HG03066 (cell line): ENCODE measurements at regions not wholly inside any gene's neighbourhood (a gene's known extent, or its start where the extent isn't known, plus 50 kb on each side); places are given as distances from the start of the nearest gene placed in this dataset.

Source experiments
- ATAC-seq: cut with Tn5 transposase; IDR thresholded peaks from one replicate; pipeline ENCODE4 v1.9.1; 2021; ENCODE audit warnings: low read depth; ENCODE audit not compliant: unreplicated experiment

- ATAC-seq, result no peak
Measured at GRCh38 chr4:96646146-96646545, 806.3 kb downstream of the PDHA2 start.

GRCh38 chr4:96649536-96649935 is 809.6 kb downstream of the PDHA2 start:
- ATAC-seq, result no peak

- ATAC-seq, result no peak
Measured at GRCh38 chr4:96652158-96652557, 812.3 kb downstream of the PDHA2 start.

- ATAC-seq, result no peak
Measured at GRCh38 chr4:96652821-96653220, 812.9 kb downstream of the PDHA2 start.

GRCh38 chr4:96654045-96654444 is 814.2 kb downstream of the PDHA2 start:
- ATAC-seq, result no peak

- ATAC-seq, result no peak
Measured at GRCh38 chr4:96670381-96670780, 830.5 kb downstream of the PDHA2 start.

- ATAC-seq, result no peak
Measured at GRCh38 chr4:96675416-96675815, 835.5 kb downstream of the PDHA2 start.

GRCh38 chr4:96675896-96676295 is 836.0 kb downstream of the PDHA2 start:
- ATAC-seq, result no peak

- ATAC-seq, result no peak
Measured at GRCh38 chr4:96676754-96677435, 837.0 kb downstream of the PDHA2 start.

- ATAC-seq, result no peak
Measured at GRCh38 chr4:96677499-96677898, 837.6 kb downstream of the PDHA2 start.

- no peak for ATAC-seq
Measured at GRCh38 chr4:96681218-96681617, 841.3 kb downstream of the PDHA2 start.

GRCh38 chr4:96685691-96686090 is 845.8 kb downstream of the PDHA2 start:
- ATAC-seq, result no peak

GRCh38 chr4:96691521-96691920 is 851.6 kb downstream of the PDHA2 start:
- no peak for ATAC-seq

- no peak for ATAC-seq
Measured at GRCh38 chr4:96698831-96699230, 858.9 kb downstream of the PDHA2 start.

- ATAC-seq, result no peak
Measured at GRCh38 chr4:96703265-96703664, 863.4 kb downstream of the PDHA2 start.

GRCh38 chr4:96708766-96709165 is 868.9 kb downstream of the PDHA2 start:
- no peak for ATAC-seq

GRCh38 chr4:96713271-96713850 is 873.5 kb downstream of the PDHA2 start:
- ATAC-seq, result no peak

- ATAC-seq, result no peak
Measured at GRCh38 chr4:96729641-96730040, 889.7 kb downstream of the PDHA2 start.

GRCh38 chr4:96730432-96730831 is 890.5 kb downstream of the PDHA2 start:
- ATAC-seq, result no peak

GRCh38 chr4:96736352-96736889 is 896.5 kb downstream of the PDHA2 start:
- ATAC-seq, result no peak

- no peak for ATAC-seq
Measured at GRCh38 chr4:96739101-96739500, 899.2 kb downstream of the PDHA2 start.

GRCh38 chr4:96742332-96743014 is 902.6 kb downstream of the PDHA2 start:
- ATAC-seq, result no peak
